ENCODE measurements at regions not wholly inside any gene's neighbourhood (a gene's known extent, or its start where the extent isn't known, plus 50 kb on each side); places are given as distances from the start of the nearest gene placed in this dataset.

GRCh38 chr13:72346716-72347115 is 380.7 kb downstream of the MZT1 start (continued):
- TF ChIP-seq, protein P1, sequence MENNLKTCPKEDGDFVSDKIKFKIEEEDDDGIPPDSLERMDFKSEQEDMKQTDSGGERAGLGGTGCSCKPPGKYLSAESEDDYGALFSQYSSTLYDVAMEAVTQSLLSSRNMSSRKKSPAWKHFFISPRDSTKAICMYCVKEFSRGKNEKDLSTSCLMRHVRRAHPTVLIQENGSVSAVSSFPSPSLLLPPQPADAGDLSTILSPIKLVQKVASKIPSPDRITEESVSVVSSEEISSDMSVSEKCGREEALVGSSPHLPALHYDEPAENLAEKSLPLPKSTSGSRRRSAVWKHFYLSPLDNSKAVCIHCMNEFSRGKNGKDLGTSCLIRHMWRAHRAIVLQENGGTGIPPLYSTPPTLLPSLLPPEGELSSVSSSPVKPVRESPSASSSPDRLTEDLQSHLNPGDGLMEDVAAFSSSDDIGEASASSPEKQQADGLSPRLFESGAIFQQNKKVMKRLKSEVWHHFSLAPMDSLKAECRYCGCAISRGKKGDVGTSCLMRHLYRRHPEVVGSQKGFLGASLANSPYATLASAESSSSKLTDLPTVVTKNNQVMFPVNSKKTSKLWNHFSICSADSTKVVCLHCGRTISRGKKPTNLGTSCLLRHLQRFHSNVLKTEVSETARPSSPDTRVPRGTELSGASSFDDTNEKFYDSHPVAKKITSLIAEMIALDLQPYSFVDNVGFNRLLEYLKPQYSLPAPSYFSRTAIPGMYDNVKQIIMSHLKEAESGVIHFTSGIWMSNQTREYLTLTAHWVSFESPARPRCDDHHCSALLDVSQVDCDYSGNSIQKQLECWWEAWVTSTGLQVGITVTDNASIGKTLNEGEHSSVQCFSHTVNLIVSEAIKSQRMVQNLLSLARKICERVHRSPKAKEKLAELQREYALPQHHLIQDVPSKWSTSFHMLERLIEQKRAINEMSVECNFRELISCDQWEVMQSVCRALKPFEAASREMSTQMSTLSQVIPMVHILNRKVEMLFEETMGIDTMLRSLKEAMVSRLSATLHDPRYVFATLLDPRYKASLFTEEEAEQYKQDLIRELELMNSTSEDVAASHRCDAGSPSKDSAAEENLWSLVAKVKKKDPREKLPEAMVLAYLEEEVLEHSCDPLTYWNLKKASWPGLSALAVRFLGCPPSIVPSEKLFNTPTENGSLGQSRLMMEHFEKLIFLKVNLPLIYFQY (CRISPR knock-in tag; IDR thresholded peaks at IDR 0.05; ENCODE audit: borderline replicate concordance) = no peak
- TF ChIP-seq ZFP37 (CRISPR knock-in tag; IDR thresholded peaks at IDR 0.05; ENCODE audit: borderline replicate concordance) = no peak
- TF ChIP-seq ZNF335 (CRISPR knock-in tag; IDR thresholded peaks at IDR 0.05) = no peak
- TF ChIP-seq KLF12 (CRISPR knock-in tag; IDR thresholded peaks at IDR 0.05; ENCODE audit: borderline replicate concordance) = no peak
- no peak for TF ChIP-seq ZNF766 (CRISPR knock-in tag; IDR thresholded peaks at IDR 0.05; ENCODE audit: borderline replicate concordance)
- no peak for TF ChIP-seq JUND (CRISPR knock-in tag; IDR thresholded peaks at IDR 0.05)
- TF ChIP-seq TFDP1 (CRISPR knock-in tag; IDR thresholded peaks at IDR 0.05; ENCODE audit: borderline replicate concordance) = no peak

DNA sequence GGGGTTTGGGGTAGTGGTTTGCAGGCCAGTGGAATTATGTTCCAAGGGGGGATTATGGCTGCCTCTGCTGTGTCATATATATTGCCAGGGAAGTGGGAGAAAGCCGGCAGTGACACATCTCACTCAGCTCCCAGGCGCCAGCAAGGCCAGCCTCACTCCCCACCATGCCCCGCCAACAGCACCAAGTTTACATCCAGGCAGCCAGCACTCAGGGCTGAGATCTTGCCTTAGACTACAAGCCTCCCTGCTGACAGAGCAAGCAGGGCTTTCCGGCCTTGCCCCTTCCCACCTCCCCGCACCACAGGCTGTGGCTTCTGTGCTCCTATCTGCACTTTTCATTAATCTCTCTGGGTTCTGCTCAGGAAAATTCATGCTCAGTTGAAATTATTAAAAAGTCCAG is 385.1 kb downstream of the MZT1 start:
- WGBS (ENCODE audit: low lambda C conversion rate) = 85% methylated on average over 2 of the region's 5 CpGs
- POLR2A ChIA-PET = no interaction called here
- Histone ChIP-seq H3K9ac (ENCODE audit: insufficient read depth, low read depth, low read length) (no peak overlapping the region), H2AFZ (ENCODE audit: low read length) (no peak overlapping the region), H3K79me2 (ENCODE audit: insufficient read depth, low read length) (no peaks in the 10 kb centered on the region), H3K4me2 (ENCODE audit: low read depth, low read length) (no peak overlapping the region), H3K36me3 (replicated peaks in 1 of 2; ENCODE audit: control insufficient read depth in 1 of 2, insufficient read depth in 2 of 2, low read length in 2 of 2) (no peaks in the 10 kb centered on the region), H3K9me3 (ENCODE audit: low read length) (no peaks in the 10 kb centered on the region), H3K4me1 (ENCODE audit: insufficient read depth, low read length) (peaks cover 8% of the 10 kb centered on the region; the same call in 1 of the 2 replicates), H3K27ac (ENCODE audit: extremely low read length, insufficient read depth, low read length) (no peak overlapping the region), H3K4me3 (replicated peaks in 1 of 3; ENCODE audit: insufficient read depth in 1 of 3, low read depth in 2 of 3, low read length in 3 of 3) (no peak overlapping the region), H4K20me1 (ENCODE audit: insufficient read depth, low read length) (no peaks in the 10 kb centered on the region), H3K27me3 (ENCODE audit: control insufficient read depth in 1 of 2, insufficient read depth in 2 of 2, low read length in 2 of 2) (no peaks in the 10 kb centered on the region)
- in situ Hi-C loops (cut with HindIII; ENCODE audit: extremely low pct_ligation_motif_present, low pct_unique_long_range_greater_than_20kb) = loop anchor here (25.0 kb wide), 1 partner anchor 220 kb away; no protein-coding TSS in a partner anchor
- BruUV-seq (replicated peaks) = no TSS peak
- DNase-seq (ENCODE audit: low spot score) (no peak), FAIRE-seq (no peak), ATAC-seq (no peak)
- TF ChIP-seq ATM (IDR thresholded peaks at IDR 0.05; ENCODE audit: borderline replicate concordance) = no peak
- TF ChIP-seq, protein P2, sequence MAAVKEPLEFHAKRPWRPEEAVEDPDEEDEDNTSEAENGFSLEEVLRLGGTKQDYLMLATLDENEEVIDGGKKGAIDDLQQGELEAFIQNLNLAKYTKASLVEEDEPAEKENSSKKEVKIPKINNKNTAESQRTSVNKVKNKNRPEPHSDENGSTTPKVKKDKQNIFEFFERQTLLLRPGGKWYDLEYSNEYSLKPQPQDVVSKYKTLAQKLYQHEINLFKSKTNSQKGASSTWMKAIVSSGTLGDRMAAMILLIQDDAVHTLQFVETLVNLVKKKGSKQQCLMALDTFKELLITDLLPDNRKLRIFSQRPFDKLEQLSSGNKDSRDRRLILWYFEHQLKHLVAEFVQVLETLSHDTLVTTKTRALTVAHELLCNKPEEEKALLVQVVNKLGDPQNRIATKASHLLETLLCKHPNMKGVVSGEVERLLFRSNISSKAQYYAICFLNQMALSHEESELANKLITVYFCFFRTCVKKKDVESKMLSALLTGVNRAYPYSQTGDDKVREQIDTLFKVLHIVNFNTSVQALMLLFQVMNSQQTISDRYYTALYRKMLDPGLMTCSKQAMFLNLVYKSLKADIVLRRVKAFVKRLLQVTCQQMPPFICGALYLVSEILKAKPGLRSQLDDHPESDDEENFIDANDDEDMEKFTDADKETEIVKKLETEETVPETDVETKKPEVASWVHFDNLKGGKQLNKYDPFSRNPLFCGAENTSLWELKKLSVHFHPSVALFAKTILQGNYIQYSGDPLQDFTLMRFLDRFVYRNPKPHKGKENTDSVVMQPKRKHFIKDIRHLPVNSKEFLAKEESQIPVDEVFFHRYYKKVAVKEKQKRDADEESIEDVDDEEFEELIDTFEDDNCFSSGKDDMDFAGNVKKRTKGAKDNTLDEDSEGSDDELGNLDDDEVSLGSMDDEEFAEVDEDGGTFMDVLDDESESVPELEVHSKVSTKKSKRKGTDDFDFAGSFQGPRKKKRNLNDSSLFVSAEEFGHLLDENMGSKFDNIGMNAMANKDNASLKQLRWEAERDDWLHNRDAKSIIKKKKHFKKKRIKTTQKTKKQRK (IDR thresholded peaks at IDR 0.05; ENCODE audit: low read length) = no peak
- TF ChIP-seq CBX1 (IDR thresholded peaks at IDR 0.05; ENCODE audit: low read depth) = no peak
- no peak for TF ChIP-seq IKZF4 (CRISPR knock-in tag; IDR thresholded peaks at IDR 0.05; ENCODE audit: borderline replicate concordance, low read depth, not compliant biosample characterization)
- no peak for TF ChIP-seq ZNF446 (CRISPR knock-in tag; IDR thresholded peaks at IDR 0.05)
- TF ChIP-seq TAF1 (CRISPR knock-in tag; IDR thresholded peaks at IDR 0.05) = no peak
- TF ChIP-seq, protein P3, sequence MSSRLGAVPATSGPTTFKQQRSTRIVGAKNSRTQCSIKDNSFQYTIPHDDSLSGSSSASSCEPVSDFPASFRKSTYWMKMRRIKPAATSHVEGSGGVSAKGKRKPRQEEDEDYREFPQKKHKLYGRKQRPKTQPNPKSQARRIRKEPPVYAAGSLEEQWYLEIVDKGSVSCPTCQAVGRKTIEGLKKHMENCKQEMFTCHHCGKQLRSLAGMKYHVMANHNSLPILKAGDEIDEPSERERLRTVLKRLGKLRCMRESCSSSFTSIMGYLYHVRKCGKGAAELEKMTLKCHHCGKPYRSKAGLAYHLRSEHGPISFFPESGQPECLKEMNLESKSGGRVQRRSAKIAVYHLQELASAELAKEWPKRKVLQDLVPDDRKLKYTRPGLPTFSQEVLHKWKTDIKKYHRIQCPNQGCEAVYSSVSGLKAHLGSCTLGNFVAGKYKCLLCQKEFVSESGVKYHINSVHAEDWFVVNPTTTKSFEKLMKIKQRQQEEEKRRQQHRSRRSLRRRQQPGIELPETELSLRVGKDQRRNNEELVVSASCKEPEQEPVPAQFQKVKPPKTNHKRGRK (CRISPR knock-in tag; IDR thresholded peaks at IDR 0.05) = no peak
- TF ChIP-seq NFYC (CRISPR knock-in tag; IDR thresholded peaks at IDR 0.05) = no peak
- intact Hi-C loops (cut with micrococcal nuclease; ENCODE audit: unreplicated experiment) = loop anchor here (1.0 kb wide), 1 partner anchor 224 kb away; no protein-coding TSS in a partner anchor
- CTCF ChIA-PET (ENCODE audit: low intra/inter-chr PET ratio, low total read pairs) = no interaction called here
